KOPT-K1 (cell line): ENCODE measurements at regions not wholly inside any gene's neighbourhood (a gene's known extent, or its start where the extent isn't known, plus 50 kb on each side); places are given as distances from the start of the nearest gene placed in this dataset.

Source experiments
- H3K27ac ChIP-seq: fragments of 200-600 bp; sonication (generic); 2 replicates; pipeline ENCODE4 v1.5.1; 2016; ENCODE audit warnings: antibody characterized with exemption, mild to moderate bottlenecking, low read depth, low read length; ENCODE audit not compliant: poor library complexity, severe bottlenecking
- H3K36me3 ChIP-seq: fragments of 200-600 bp; sonication (generic); 2 replicates; pipeline ENCODE4 v1.5.1; 2017; ENCODE audit warnings: antibody characterized with exemption, mild to moderate bottlenecking, low read length, moderate library complexity; ENCODE audit not compliant: insufficient read depth
- H3K9me3 ChIP-seq: fragments of 200-600 bp; sonication (generic); 2 replicates; pipeline ENCODE4 v1.5.1; 2017; ENCODE audit warnings: antibody characterized with exemption, low read length, mild to moderate bottlenecking; ENCODE audit not compliant: insufficient read depth, poor library complexity, severe bottlenecking

- H3K27ac ChIP-seq, result no peak overlapping the region
- no peaks in the 10 kb centered on the region for H3K9me3 ChIP-seq
Measured at GRCh38 chr2:145226901-145227300, 707.0 kb upstream of the ZEB2 start.

DNA sequence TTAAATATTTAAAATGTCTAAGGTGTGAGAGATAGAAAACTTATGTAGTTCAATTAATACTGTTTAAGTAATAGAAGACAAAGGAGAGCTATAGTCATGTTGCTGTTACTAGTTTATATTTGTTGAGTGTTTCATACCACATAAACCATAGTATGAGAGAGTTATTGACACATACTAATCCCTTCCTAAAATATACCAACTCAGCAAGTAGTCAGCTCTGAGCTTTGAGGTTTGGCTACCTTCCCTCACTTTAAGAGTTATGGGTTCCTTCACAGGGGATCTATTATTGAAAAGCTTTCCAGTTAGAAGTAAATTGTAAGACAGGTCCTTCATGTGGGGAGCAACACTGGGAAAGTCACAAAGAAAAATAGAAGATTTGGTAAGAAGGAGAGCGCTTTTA is 701.6 kb upstream of the ZEB2 start:
- Histone ChIP-seq H3K36me3 (no peaks in the 10 kb centered on the region), H3K9me3 (no peaks in the 10 kb centered on the region), H3K27ac (no peak overlapping the region)

More at GRCh38 chr2:145226901-145227300, 707.0 kb upstream of the ZEB2 start:
- H3K36me3 ChIP-seq, result no peaks in the 10 kb centered on the region

GRCh38 chr2:145221032-145221431 is 701.1 kb upstream of the ZEB2 start:
- Histone ChIP-seq H3K9me3 (no peaks in the 10 kb centered on the region), H3K27ac (no peak overlapping the region), H3K36me3 (no peaks in the 10 kb centered on the region)

GRCh38 chr2:145220496-145220895 is 700.6 kb upstream of the ZEB2 start:
- no peaks in the 10 kb centered on the region for H3K9me3 ChIP-seq

DNA sequence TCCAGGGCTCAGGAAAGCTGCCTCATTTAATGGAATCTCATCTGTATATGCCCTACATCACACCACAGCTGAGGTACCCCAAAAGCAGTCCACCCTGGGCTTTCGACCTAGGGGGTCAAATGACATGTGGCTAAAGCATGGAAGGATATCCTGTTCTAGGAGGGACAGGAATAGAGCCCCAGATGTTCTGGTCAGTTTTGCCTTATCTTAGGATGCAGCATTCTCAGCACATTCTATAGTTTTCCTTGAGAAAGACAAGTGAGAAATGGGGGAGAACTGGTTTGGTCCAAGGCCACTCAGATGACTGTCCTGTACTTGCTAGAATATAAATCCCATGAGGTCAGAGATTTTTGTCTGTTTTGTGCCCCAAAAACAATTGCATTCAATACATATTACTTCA is 688.0 kb upstream of the ZEB2 start:
- H3K9me3 ChIP-seq, result no peaks in the 10 kb centered on the region
- no peaks in the 10 kb centered on the region for H3K36me3 ChIP-seq
- H3K27ac ChIP-seq, result no peak overlapping the region

More at GRCh38 chr2:145220496-145220895, 700.6 kb upstream of the ZEB2 start:
- Histone ChIP-seq H3K27ac (no peak overlapping the region), H3K36me3 (no peaks in the 10 kb centered on the region)

DNA sequence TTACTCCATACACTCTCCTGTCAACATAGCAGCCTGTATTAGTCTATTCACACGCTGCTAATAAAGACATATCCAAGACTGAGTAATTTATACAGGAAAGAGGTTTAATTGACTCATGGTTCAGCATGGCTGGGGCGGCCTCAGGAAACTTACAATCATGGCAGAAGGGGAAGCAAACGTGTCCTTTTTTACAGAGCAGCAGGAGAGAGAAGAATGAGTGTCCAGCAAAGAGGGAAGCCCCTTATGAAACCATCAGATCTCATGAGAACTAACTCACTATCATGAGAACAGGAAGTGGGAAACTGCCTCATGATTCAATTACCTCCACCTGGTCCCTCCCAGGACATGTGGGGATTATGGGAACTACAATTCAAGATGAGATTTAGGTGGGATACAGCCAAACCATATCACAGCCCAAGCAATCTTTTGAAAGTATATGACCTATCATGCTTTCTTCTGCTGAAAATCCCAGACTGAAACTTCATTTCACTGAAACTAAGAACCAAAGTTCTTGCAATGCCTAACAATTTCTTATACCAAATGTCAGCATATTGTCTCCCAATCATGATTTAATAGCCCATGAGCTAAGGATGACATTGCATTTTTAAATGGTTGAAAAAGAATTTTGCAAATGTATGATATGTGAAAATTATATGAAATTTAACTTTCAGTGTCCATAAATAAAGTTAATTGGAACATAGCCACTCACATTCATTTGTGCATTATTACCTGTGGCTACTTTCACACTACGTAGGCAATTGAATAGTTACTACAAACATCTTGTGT is 686.8 kb upstream of the ZEB2 start:
- H3K9me3 ChIP-seq, result no peaks in the 10 kb centered on the region
- H3K36me3 ChIP-seq, result no peaks in the 10 kb centered on the region
- no peak overlapping the region for H3K27ac ChIP-seq

- Histone ChIP-seq H3K27ac (no peak overlapping the region), H3K9me3 (no peaks in the 10 kb centered on the region), H3K36me3 (no peaks in the 10 kb centered on the region)
Measured at GRCh38 chr2:145203891-145204290, 684.0 kb upstream of the ZEB2 start.

DNA sequence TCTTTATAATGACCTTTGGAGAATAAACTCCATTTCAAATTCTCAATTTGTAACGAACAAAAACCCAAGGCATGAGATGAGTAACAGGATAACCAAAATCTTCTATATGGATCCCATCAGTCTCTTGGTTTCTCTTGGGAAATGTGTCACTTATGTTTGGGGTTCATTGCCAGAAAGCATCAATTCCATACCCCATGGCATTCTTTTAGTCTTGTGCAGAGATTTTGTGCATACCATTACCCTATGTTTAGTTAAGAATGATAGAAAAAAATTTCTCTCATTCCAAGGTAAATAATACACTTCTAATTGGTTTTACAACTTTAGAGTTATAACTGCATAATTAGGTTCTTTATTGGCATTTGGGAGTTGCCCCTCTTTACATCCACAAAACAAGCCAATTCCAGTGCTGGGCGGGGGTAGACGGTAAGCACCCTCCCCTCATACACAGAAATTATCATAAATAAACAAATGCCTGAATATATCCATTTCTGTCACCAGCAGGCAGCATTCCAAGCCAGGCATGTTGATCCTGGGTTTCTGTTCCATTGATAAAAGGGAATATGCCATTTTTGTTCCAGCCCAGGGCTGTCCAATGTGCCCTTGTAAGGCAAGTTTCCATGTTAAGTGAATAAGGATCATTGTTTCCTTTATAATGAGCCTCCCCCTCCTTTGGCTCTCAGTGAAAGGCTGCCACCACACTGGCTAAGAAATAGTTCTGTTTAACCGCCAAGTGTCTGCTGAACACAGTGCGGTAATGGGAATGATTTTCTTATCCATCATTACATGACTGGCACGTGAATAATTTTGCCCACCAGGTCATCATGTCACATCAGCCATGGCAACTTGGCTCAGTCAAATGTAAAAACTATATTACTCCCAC is 680.1 kb upstream of the ZEB2 start:
- Histone ChIP-seq H3K27ac (no peak overlapping the region), H3K9me3 (no peaks in the 10 kb centered on the region), H3K36me3 (no peaks in the 10 kb centered on the region)

GRCh38 chr2:145199042-145199441 is 679.1 kb upstream of the ZEB2 start:
- Histone ChIP-seq H3K36me3 (no peaks in the 10 kb centered on the region), H3K9me3 (no peaks in the 10 kb centered on the region), H3K27ac (no peak overlapping the region)

DNA sequence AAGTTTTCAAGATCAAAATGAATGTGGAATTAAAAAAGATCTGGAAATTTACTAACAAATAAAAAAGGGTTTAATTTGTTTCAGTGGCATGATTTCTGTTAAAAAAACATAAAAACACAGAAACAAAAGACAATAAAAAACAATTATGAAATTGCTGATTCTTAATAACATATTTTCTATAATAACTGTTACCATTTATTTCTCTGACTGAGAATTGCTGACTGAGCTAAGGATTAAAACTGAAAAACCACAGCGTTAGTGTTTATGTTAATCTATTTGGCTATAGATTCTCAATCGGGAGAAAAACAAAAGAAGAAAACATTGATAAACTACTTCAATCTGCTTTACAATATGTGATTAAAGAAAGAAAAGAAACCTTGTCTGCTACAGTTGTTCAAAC is 678.6 kb upstream of the ZEB2 start:
- no peak overlapping the region for H3K27ac ChIP-seq
- no peaks in the 10 kb centered on the region for H3K9me3 ChIP-seq
- no peaks in the 10 kb centered on the region for H3K36me3 ChIP-seq

DNA sequence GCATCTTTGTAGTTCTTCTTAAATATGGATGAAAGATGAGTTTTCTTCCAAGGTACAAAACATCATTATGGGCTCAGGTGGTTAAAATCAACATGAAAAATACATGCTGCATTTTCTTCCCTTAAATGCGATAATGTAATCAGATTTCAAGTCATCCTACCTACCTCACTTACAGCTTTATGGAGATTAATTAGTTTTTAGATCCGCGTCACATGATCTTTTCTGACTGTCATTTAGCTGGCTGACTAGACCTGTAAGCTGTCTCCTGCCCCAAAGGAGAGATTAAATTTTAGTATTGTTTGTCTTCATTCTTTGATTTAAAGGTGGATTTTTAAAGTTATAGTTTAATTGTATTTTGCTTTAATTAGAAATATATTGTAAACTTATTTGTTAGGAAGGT is 678.0 kb upstream of the ZEB2 start:
- Histone ChIP-seq H3K36me3 (no peaks in the 10 kb centered on the region), H3K9me3 (no peaks in the 10 kb centered on the region), H3K27ac (no peak overlapping the region)

DNA sequence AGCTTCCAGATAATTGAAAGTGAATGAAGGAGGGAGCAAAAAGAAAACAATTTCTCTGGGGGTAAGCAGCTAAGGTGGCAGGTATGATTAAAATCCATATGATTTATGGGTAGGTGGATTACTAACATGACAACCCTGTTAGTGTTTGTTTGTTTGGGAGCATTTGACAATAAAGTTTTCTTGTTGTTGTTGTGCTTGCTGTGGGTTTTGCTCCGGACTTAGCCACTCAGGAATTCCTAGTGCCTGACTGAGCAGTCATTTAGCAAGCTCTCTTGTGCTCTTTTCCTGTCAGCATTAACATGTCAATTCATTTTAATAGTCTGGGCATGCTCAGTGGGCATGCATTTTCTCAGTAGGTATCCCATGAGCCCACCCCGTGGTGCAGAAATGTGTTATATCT is 674.8 kb upstream of the ZEB2 start:
- Histone ChIP-seq H3K36me3 (no peaks in the 10 kb centered on the region), H3K27ac (no peak overlapping the region), H3K9me3 (no peaks in the 10 kb centered on the region)

- H3K27ac ChIP-seq, result no peak overlapping the region
- H3K9me3 ChIP-seq, result no peaks in the 10 kb centered on the region
- no peaks in the 10 kb centered on the region for H3K36me3 ChIP-seq
Measured at GRCh38 chr2:145190031-145190703, 670.2 kb upstream of the ZEB2 start.

- H3K27ac ChIP-seq, result no peak overlapping the region
- no peaks in the 10 kb centered on the region for H3K9me3 ChIP-seq
- no peaks in the 10 kb centered on the region for H3K36me3 ChIP-seq
Measured at GRCh38 chr2:145186303-145186702, 666.4 kb upstream of the ZEB2 start.

GRCh38 chr2:145185696-145186095 is 665.8 kb upstream of the ZEB2 start:
- H3K36me3 ChIP-seq, result no peaks in the 10 kb centered on the region
- no peaks in the 10 kb centered on the region for H3K9me3 ChIP-seq
- no peak overlapping the region for H3K27ac ChIP-seq
